Colonic mucosa (tissue), 4 donors: ENCODE measurements at regions not wholly inside any gene's neighbourhood (a gene's known extent, or its start where the extent isn't known, plus 50 kb on each side); places are given as distances from the start of the nearest gene placed in this dataset.

Source experiments
- DNase-seq: peaks from one replicate; pipeline ENCODE4 v3.0.0-alpha.2; 2020
- H3K27ac ChIP-seq: fragments of 200-600 bp; one replicate; pipeline ENCODE4 v1.8.0; 2021
- H3K27me3 ChIP-seq: fragments of 200-600 bp; one replicate; pipeline ENCODE4 v1.8.0; 2021
- H3K36me3 ChIP-seq: fragments of 200-600 bp; one replicate; pipeline ENCODE4 v1.8.0; 2021
- H3K4me1 ChIP-seq: fragments of 200-600 bp; one replicate; pipeline ENCODE4 v1.8.0; 2021; ENCODE audit warnings: mild to moderate bottlenecking
- H3K4me3 ChIP-seq: fragments of 200-600 bp; one replicate; pipeline ENCODE4 v1.8.0; 2021
- H3K9ac ChIP-seq, 2 donors: one replicate each; pipeline ENCODE4 v1.7.0; 2013; ENCODE audit warnings: control low read depth in 2 of 2, low read depth in 2 of 2, low read length in 2 of 2
- H3K9me3 ChIP-seq: fragments of 200-600 bp; one replicate; pipeline ENCODE4 v1.8.0; 2021
- CTCF ChIP-seq: fragments of 200-600 bp; IDR thresholded peaks from one replicate; pipeline ENCODE4 v1.8.0; 2022; ENCODE audit warnings: antibody characterized with exemption, mild to moderate bottlenecking
- intact Hi-C: fragments of 100-400 bp; cut with DNase I; formaldehyde crosslinking; loops from one replicate; pipeline ENCODE4 v1.14.1; 2022
- donor health status: healthy.
- donor health status: DM: no; HTN: no; CAD: no.
- donor health status: DM: no; HTN: no; CAD: no.

GRCh38 chr1:68314151-68314780, 81.9 kb upstream of the WLS start:
- no peaks in the 10 kb centered on the region for H3K36me3 ChIP-seq
- no peaks in the 10 kb centered on the region for H3K9me3 ChIP-seq
- no peaks in the 10 kb centered on the region for H3K4me1 ChIP-seq
- no peak for DNase-seq
- intact Hi-C loops = no loop called here
- H3K27ac ChIP-seq = no peak overlapping the region
- no peak overlapping the region for H3K4me3 ChIP-seq
- no peaks in the 10 kb centered on the region for H3K27me3 ChIP-seq
- H3K9ac ChIP-seq = no peak overlapping the region
- no peak for TF ChIP-seq CTCF

GRCh38 chr1:68313735-68314134, 81.4 kb upstream of the WLS start:
- Histone ChIP-seq H3K27me3 (no peaks in the 10 kb centered on the region), H3K9me3 (no peaks in the 10 kb centered on the region), H3K9ac (no peak overlapping the region), H3K27ac (no peak overlapping the region), H3K4me3 (no peak overlapping the region), H3K36me3 (no peaks in the 10 kb centered on the region), H3K4me1 (no peaks in the 10 kb centered on the region)
- intact Hi-C loops = no loop called here
- no peak for DNase-seq
- no peak for TF ChIP-seq CTCF

- H3K27ac ChIP-seq = no peak overlapping the region
- TF ChIP-seq CTCF = no peak
- no peak overlapping the region for H3K4me3 ChIP-seq
- H3K27me3 ChIP-seq = no peaks in the 10 kb centered on the region
- no peak for DNase-seq
- H3K36me3 ChIP-seq = no peaks in the 10 kb centered on the region
- intact Hi-C loops = no loop called here
- H3K4me1 ChIP-seq = no peaks in the 10 kb centered on the region
- H3K9ac ChIP-seq = no peak overlapping the region
- H3K9me3 ChIP-seq = no peaks in the 10 kb centered on the region
These were observed 75.7 kb upstream of the WLS start for GRCh38 chr1:68308034-68308433.

- Histone ChIP-seq H3K4me1 (no peaks in the 10 kb centered on the region), H3K9me3 (no peaks in the 10 kb centered on the region), H3K36me3 (no peaks in the 10 kb centered on the region), H3K9ac (no peak overlapping the region), H3K27me3 (no peaks in the 10 kb centered on the region), H3K27ac (no peak overlapping the region), H3K4me3 (no peak overlapping the region)
- intact Hi-C loops = no loop called here
- no peak for DNase-seq
- TF ChIP-seq CTCF = no peak
These were observed 75.1 kb upstream of the WLS start for GRCh38 chr1:68307378-68307787.

GRCh38 chr1:68301471-68302001, 69.2 kb upstream of the WLS start:
- Histone ChIP-seq H3K4me1 (no peaks in the 10 kb centered on the region), H3K9me3 (no peaks in the 10 kb centered on the region), H3K27ac (no peak overlapping the region), H3K27me3 (no peaks in the 10 kb centered on the region), H3K4me3 (no peak overlapping the region), H3K36me3 (no peaks in the 10 kb centered on the region), H3K9ac (no peak overlapping the region)
- intact Hi-C loops = no loop called here
- DNase-seq = no peak
- no peak for TF ChIP-seq CTCF
